SK-N-SH treated with all-trans-retinoic acid at 6 μM for 48 hours (cell line): ENCODE measurements at regions not wholly inside any gene's neighbourhood (a gene's known extent, or its start where the extent isn't known, plus 50 kb on each side); places are given as distances from the start of the nearest gene placed in this dataset.
"Not testable (repeated sequence)": the region's sequence is repeated elsewhere in the genome, so short reads cannot be mapped to it uniquely, and the experiment has no call there.

Experiments used
- ATAC-seq: fragments of 200-7000 bp; cut with Tn5 transposase; 3 replicates; pipeline ENCODE4 v1.9.1; 2020; ENCODE audit warnings: mild to moderate bottlenecking, moderate library complexity
- ARNTL ChIP-seq: fragments of 450-650 bp; formaldehyde crosslinking; IDR thresholded peaks from 2 replicates; pipeline ENCODE4 v1.5.0; 2020; ENCODE audit warnings: low read depth, mild to moderate bottlenecking, moderate library complexity, borderline replicate concordance
- BACH2 ChIP-seq: fragments of 250-450 bp; sonication (Bioruptor Pico); IDR thresholded peaks from 2 replicates; pipeline ENCODE4 v1.9.0; 2021; ENCODE audit warnings: mild to moderate bottlenecking, borderline replicate concordance
- CREB5 ChIP-seq: fragments of 250-450 bp; sonication (Bioruptor Pico); IDR thresholded peaks from 2 replicates; pipeline ENCODE4 v1.5.1; 2020; ENCODE audit warnings: low read depth, mild to moderate bottlenecking, moderate library complexity
- CSDC2 ChIP-seq: fragments of 250-450 bp; sonication (Bioruptor Pico); IDR thresholded peaks from 2 replicates; pipeline ENCODE4 v1.5.0; 2020; ENCODE audit warnings: mild to moderate bottlenecking, moderate library complexity
- ESRRG ChIP-seq: fragments of 250-450 bp; sonication (Bioruptor Pico); IDR thresholded peaks from 2 replicates; pipeline ENCODE4 v1.6.1; 2021; ENCODE audit warnings: mild to moderate bottlenecking
- GLIS3 ChIP-seq: fragments of 250-450 bp; sonication (Bioruptor Pico); IDR thresholded peaks from 2 replicates; pipeline ENCODE4 v1.5.0; 2020; ENCODE audit warnings: mild to moderate bottlenecking, moderate library complexity
- ISL1 ChIP-seq: fragments of 250-450 bp; sonication (Bioruptor Pico); IDR thresholded peaks from 2 replicates; pipeline ENCODE4 v2.1.2; 2022; ENCODE audit warnings: mild to moderate bottlenecking, moderate library complexity
- OSR1 ChIP-seq: fragments of 250-450 bp; sonication (Bioruptor Pico); IDR thresholded peaks from 2 replicates; pipeline ENCODE4 v1.8.0; 2022; ENCODE audit warnings: moderate library complexity, mild to moderate bottlenecking, inconsistent platforms
- PATZ1 ChIP-seq: fragments of 250-450 bp; sonication (Bioruptor Pico); IDR thresholded peaks from 2 replicates; pipeline ENCODE4 v1.8.0; 2020; ENCODE audit warnings: mild to moderate bottlenecking, moderate library complexity, borderline replicate concordance
- PPARA ChIP-seq: fragments of 250-450 bp; sonication (Bioruptor Pico); IDR thresholded peaks from 2 replicates; pipeline ENCODE4 v1.5.0; 2020; ENCODE audit warnings: mild to moderate bottlenecking, borderline replicate concordance
- RARB ChIP-seq: fragments of 250-450 bp; sonication (Bioruptor Pico); IDR thresholded peaks from 2 replicates; pipeline ENCODE4 v1.8.0; 2021; ENCODE audit warnings: mild to moderate bottlenecking, moderate library complexity
- SNAI2 ChIP-seq: fragments of 250-450 bp; sonication (Bioruptor Pico); IDR thresholded peaks from 2 replicates; pipeline ENCODE4 v1.5.0; 2020; ENCODE audit warnings: mild to moderate bottlenecking, moderate library complexity
- TCF4 ChIP-seq: fragments of 250-450 bp; sonication (Bioruptor Pico); IDR thresholded peaks from 2 replicates; pipeline ENCODE4 v1.8.0; 2021; ENCODE audit warnings: mild to moderate bottlenecking, moderate library complexity, borderline replicate concordance
- TOX ChIP-seq: fragments of 250-450 bp; sonication (Bioruptor Pico); IDR thresholded peaks from 2 replicates; pipeline ENCODE4 v1.8.0; 2021; ENCODE audit warnings: mild to moderate bottlenecking, moderate library complexity, borderline replicate concordance
- ZC3H10 ChIP-seq: fragments of 250-450 bp; sonication (Bioruptor Pico); IDR thresholded peaks from 2 replicates; pipeline ENCODE4 v1.5.1; 2021; ENCODE audit warnings: mild to moderate bottlenecking, moderate library complexity
- ZFP3 ChIP-seq: fragments of 250-450 bp; sonication (Bioruptor Pico); IDR thresholded peaks from 2 replicates; pipeline ENCODE4 v1.5.0; 2020; ENCODE audit warnings: mild to moderate bottlenecking, moderate library complexity
- ZFP30 ChIP-seq: fragments of 450-650 bp; formaldehyde crosslinking; IDR thresholded peaks from 2 replicates; pipeline ENCODE4 v1.5.0; 2022; ENCODE audit warnings: mild to moderate bottlenecking, moderate library complexity
- ZNF565 ChIP-seq: fragments of 450-650 bp; formaldehyde crosslinking; conservative IDR thresholded peaks from 2 replicates; pipeline ENCODE4 v1.5.0; 2020; ENCODE audit warnings: low read depth, mild to moderate bottlenecking, moderate library complexity
- ZNF70 ChIP-seq: fragments of 450-650 bp; formaldehyde crosslinking; IDR thresholded peaks from 2 replicates; pipeline ENCODE4 v1.5.0; 2020; ENCODE audit warnings: mild to moderate bottlenecking, moderate library complexity
- ZNF8 ChIP-seq: fragments of 450-650 bp; formaldehyde crosslinking; IDR thresholded peaks from 2 replicates; pipeline ENCODE4 v1.5.0; 2020; ENCODE audit warnings: mild to moderate bottlenecking, moderate library complexity
- TF ChIP-seq, protein P1 (sequence below): fragments of 250-450 bp; sonication (Bioruptor Pico); IDR thresholded peaks from 2 replicates; pipeline ENCODE4 v1.8.0; 2021; ENCODE audit warnings: low read depth, mild to moderate bottlenecking, moderate library complexity, borderline replicate concordance
- TF ChIP-seq, protein P2 (sequence below): fragments of 250-450 bp; sonication (Bioruptor Pico); IDR thresholded peaks from 2 replicates; pipeline ENCODE4 v1.5.1; 2021; ENCODE audit warnings: mild to moderate bottlenecking, moderate library complexity
- TF ChIP-seq, protein P3 (sequence below): fragments of 250-450 bp; sonication (Bioruptor Pico); IDR thresholded peaks from 2 replicates; pipeline ENCODE4 v1.5.0; 2020; ENCODE audit warnings: mild to moderate bottlenecking, moderate library complexity

DNA sequence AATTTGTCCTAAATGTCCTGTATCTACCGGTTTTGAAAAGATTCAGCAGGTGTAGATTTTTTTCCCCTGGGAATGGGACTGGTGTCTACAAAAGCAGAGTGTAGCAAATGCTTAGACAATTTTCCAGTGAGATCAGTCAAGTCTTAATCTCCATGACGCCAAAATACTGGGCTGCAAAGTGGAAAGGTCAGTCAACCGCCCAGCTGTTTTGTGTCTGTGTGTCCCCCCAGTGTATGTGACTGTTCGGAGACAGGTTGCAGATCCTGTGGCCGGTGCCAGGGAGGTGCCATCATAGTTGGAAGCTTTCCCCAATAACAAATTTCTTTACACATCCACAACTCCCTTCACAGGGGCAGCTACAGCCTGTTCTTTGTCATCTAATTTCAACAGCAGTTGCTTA is 263.8 kb downstream of the ARHGAP12 start:
- no peak for ATAC-seq
- TF ChIP-seq ESRRG (CRISPR knock-in tag) (no peak), TOX (CRISPR knock-in tag) (no peak), ZNF70 (no peak), ISL1 (CRISPR knock-in tag) (no peak), ARNTL (CRISPR knock-in tag) (no peak), RARB (CRISPR knock-in tag) (no peak), CREB5 (CRISPR knock-in tag) (no peak), PATZ1 (CRISPR knock-in tag) (no peak), PPARA (no peak), ZC3H10 (CRISPR knock-in tag) (no peak), OSR1 (CRISPR knock-in tag) (no peak), ZFP3 (CRISPR knock-in tag) (no peak), TCF4 (CRISPR knock-in tag) (no peak), CSDC2 (CRISPR knock-in tag) (no peak), ZNF565 (no peak), SNAI2 (no peak), GLIS3 (CRISPR knock-in tag) (no peak), ZNF8 (no peak)
- TF ChIP-seq, protein P1, sequence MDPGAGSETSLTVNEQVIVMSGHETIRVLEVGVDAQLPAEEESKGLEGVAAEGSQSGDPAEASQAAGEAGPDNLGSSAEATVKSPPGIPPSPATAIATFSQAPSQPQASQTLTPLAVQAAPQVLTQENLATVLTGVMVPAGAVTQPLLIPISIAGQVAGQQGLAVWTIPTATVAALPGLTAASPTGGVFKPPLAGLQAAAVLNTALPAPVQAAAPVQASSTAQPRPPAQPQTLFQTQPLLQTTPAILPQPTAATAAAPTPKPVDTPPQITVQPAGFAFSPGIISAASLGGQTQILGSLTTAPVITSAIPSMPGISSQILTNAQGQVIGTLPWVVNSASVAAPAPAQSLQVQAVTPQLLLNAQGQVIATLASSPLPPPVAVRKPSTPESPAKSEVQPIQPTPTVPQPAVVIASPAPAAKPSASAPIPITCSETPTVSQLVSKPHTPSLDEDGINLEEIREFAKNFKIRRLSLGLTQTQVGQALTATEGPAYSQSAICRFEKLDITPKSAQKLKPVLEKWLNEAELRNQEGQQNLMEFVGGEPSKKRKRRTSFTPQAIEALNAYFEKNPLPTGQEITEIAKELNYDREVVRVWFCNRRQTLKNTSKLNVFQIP: no peak
- TF ChIP-seq, protein P2, sequence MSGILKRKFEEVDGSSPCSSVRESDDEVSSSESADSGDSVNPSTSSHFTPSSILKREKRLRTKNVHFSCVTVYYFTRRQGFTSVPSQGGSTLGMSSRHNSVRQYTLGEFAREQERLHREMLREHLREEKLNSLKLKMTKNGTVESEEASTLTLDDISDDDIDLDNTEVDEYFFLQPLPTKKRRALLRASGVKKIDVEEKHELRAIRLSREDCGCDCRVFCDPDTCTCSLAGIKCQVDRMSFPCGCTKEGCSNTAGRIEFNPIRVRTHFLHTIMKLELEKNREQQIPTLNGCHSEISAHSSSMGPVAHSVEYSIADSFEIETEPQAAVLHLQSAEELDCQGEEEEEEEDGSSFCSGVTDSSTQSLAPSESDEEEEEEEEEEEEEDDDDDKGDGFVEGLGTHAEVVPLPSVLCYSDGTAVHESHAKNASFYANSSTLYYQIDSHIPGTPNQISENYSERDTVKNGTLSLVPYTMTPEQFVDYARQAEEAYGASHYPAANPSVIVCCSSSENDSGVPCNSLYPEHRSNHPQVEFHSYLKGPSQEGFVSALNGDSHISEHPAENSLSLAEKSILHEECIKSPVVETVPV: no peak

DNA sequence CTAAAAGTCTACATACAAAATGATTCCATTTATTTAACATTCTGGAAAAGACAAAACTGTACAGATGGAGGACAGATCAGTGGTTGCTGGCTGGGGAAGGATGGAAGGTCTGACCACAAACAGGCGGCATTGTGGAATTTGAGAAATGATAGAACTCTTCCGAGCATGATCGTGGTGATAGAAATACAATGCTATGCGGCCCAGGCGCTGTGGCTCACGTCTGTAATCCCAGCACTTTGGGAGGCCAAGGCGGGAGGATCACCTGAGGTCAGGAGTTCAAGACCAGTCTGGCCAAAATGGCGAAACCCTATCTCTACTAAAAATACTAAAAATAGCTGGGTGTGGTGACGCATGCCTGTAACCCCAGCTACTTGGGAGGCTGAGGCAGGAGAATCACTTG is 264.6 kb downstream of the ARHGAP12 start:
- ATAC-seq: not testable (repeated sequence)

DNA sequence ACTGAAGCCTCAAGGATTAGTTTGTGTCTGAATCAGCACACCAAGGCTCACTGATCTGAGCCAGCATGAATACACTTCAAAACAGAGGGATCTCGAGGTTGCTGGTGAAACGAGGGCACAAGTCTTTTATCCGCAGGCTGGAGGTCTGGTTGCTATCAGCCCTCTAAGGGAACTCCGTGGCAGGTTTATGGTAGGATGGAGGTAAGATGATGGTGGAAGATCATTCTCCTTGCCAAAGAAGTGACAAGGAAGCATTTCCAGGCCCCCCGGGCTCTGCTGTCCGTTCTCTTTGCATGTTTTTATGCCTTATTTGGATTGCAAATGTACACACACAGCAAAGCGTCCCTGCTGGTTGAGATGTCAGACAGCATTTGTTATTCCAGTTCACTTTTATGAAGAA is 268.3 kb downstream of the ARHGAP12 start:
- TF ChIP-seq ESRRG (CRISPR knock-in tag) (no peak), TCF4 (CRISPR knock-in tag) (no peak), ARNTL (CRISPR knock-in tag) (no peak), PPARA (no peak), ZNF8 (no peak), ZNF70 (no peak), ZNF565 (no peak)
- TF ChIP-seq, all 23 proteins: peak for 0
- ATAC-seq: no peak

DNA sequence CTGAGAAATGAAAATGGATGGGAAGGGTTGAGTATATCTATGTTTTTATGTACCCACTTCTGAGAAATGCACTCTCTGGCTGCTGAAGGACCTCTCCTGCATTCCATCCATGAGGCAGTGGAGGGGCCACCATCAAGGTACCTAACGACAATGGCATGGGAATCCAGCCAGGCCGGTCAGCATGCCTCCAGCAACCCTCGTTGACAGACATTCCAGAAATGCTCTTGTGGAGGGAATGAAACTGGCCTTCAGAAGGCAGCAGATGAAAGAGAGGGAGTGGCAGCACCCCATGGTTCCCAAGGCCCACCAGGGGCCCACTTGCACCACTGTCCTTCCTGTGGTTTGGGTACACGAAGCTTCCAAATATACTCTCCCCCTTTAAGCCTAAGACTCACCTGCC is 269.0 kb downstream of the ARHGAP12 start:
- ATAC-seq: no peak
- TF ChIP-seq CREB5 (CRISPR knock-in tag): no peak
- TF ChIP-seq, protein P2: no peak
- TF ChIP-seq BACH2 (CRISPR knock-in tag): no peak
- no peak for TF ChIP-seq ZNF8
- TF ChIP-seq, protein P3, sequence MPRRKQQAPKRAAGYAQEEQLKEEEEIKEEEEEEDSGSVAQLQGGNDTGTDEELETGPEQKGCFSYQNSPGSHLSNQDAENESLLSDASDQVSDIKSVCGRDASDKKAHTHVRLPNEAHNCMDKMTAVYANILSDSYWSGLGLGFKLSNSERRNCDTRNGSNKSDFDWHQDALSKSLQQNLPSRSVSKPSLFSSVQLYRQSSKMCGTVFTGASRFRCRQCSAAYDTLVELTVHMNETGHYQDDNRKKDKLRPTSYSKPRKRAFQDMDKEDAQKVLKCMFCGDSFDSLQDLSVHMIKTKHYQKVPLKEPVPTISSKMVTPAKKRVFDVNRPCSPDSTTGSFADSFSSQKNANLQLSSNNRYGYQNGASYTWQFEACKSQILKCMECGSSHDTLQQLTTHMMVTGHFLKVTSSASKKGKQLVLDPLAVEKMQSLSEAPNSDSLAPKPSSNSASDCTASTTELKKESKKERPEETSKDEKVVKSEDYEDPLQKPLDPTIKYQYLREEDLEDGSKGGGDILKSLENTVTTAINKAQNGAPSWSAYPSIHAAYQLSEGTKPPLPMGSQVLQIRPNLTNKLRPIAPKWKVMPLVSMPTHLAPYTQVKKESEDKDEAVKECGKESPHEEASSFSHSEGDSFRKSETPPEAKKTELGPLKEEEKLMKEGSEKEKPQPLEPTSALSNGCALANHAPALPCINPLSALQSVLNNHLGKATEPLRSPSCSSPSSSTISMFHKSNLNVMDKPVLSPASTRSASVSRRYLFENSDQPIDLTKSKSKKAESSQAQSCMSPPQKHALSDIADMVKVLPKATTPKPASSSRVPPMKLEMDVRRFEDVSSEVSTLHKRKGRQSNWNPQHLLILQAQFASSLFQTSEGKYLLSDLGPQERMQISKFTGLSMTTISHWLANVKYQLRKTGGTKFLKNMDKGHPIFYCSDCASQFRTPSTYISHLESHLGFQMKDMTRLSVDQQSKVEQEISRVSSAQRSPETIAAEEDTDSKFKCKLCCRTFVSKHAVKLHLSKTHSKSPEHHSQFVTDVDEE (CRISPR knock-in tag): no peak
- no peak for TF ChIP-seq ISL1 (CRISPR knock-in tag)
- no peak for TF ChIP-seq SNAI2
- no peak for TF ChIP-seq PPARA
- TF ChIP-seq GLIS3 (CRISPR knock-in tag): no peak
- TF ChIP-seq ZC3H10 (CRISPR knock-in tag): no peak
- TF ChIP-seq CSDC2 (CRISPR knock-in tag): no peak
- TF ChIP-seq ZFP30 (CRISPR knock-in tag): no peak
- TF ChIP-seq, protein P1: no peak
- TF ChIP-seq RARB (CRISPR knock-in tag): no peak
- TF ChIP-seq TCF4 (CRISPR knock-in tag): no peak
- no peak for TF ChIP-seq ZNF70
